Activated CD4-positive, alpha-beta T cell treated with anti-CD3 and anti-CD28 coated beads for 36 hours (primary cell): ENCODE measurements at regions not wholly inside any gene's neighbourhood (a gene's known extent, or its start where the extent isn't known, plus 50 kb on each side); places are given as distances from the start of the nearest gene placed in this dataset.
"Not testable (repeated sequence)": the region's sequence is repeated elsewhere in the genome, so short reads cannot be mapped to it uniquely, and the experiment has no call there.

ENCODE experiments used
- ATAC-seq: fragments of 200-7000 bp; cut with Tn5 transposase; one replicate; pipeline ENCODE4 v1.10.0; 2021; ENCODE audit warnings: mild to moderate bottlenecking, moderate library complexity
- CTCF ChIA-PET: fragments of 350-600 bp; sonication (Branson Sonifier 250); formaldehyde crosslinking; loops from one replicate; lab custom pipeline; 2021; ENCODE audit warnings: antibody characterized with exemption; lab: Charles Lee
- POLR2A ChIA-PET: fragments of 350-600 bp; sonication (Branson Sonifier 250); formaldehyde crosslinking; loops from one replicate; lab custom pipeline; 2021; ENCODE audit warnings: antibody characterized with exemption, inconsistent platforms; lab: Charles Lee
- DNase-seq: peaks from one replicate; pipeline ENCODE4 v3.0.0-alpha.2; 2020
- H3K27ac Mint-ChIP-seq: one replicate; pipeline ENCODE4 v1.8.0; 2021; ENCODE audit warnings: mixed read lengths
- H3K27me3 Mint-ChIP-seq: one replicate; pipeline ENCODE4 v1.8.0; 2021; ENCODE audit warnings: mixed read lengths
- H3K36me3 Mint-ChIP-seq: one replicate; pipeline ENCODE4 v1.8.0; 2021; ENCODE audit warnings: low read depth, mixed read lengths
- H3K4me1 Mint-ChIP-seq: one replicate; pipeline ENCODE4 v1.8.0; 2021; ENCODE audit warnings: mixed read lengths
- H3K4me3 Mint-ChIP-seq: one replicate; pipeline ENCODE4 v1.8.0; 2021; ENCODE audit warnings: mild to moderate bottlenecking, moderate library complexity, mixed read lengths
- H3K9me3 Mint-ChIP-seq: one replicate; pipeline ENCODE4 v1.8.0; 2021; ENCODE audit warnings: low read depth, mixed read lengths
- intact Hi-C, 2 experiments: fragments of 100-400 bp; cut with DNase I in 1 of 2; cut with micrococcal nuclease in 1 of 2; formaldehyde crosslinking; loops; one replicate each; pipeline versions ENCODE4 v1.14.2 to v1.15.1; 2022 to 2024; cut with DNase I, micrococcal nuclease

- no peaks in the 10 kb centered on the region for H3K36me3 Mint-ChIP-seq
- no peaks in the 10 kb centered on the region for H3K9me3 Mint-ChIP-seq
- POLR2A ChIA-PET = no interaction called here
- CTCF ChIA-PET = interaction anchor here (3.1 kb wide), 1 partner anchor 9 kb away, joined by 10 read pairs; no protein-coding TSS in a partner anchor
- no peak overlapping the region for H3K27ac Mint-ChIP-seq
- no peak overlapping the region for H3K4me3 Mint-ChIP-seq
- DNase-seq (no peak), ATAC-seq (no peak)
- intact Hi-C loops = no loop called here
- H3K4me1 Mint-ChIP-seq = no peaks in the 10 kb centered on the region
- H3K27me3 Mint-ChIP-seq = peaks cover 24% of the 10 kb centered on the region
Observed at GRCh38 chr6:165841153-165841558, 178.1 kb upstream of the PDE10A start.

- ChIA-PET CTCF (interaction anchor here (0.6 kb wide), 1 partner anchor 12 kb away, joined by 3 read pairs; no protein-coding TSS in a partner anchor), POLR2A (no interaction called here)
- H3K4me1 Mint-ChIP-seq = no peaks in the 10 kb centered on the region
- intact Hi-C loops = no loop called here
- DNase-seq = no peak
- H3K27ac Mint-ChIP-seq = no peak overlapping the region
- H3K27me3 Mint-ChIP-seq = peaks cover 23% of the 10 kb centered on the region
- H3K9me3 Mint-ChIP-seq = no peaks in the 10 kb centered on the region
- no peak for ATAC-seq
- H3K36me3 Mint-ChIP-seq = no peaks in the 10 kb centered on the region
- no peak overlapping the region for H3K4me3 Mint-ChIP-seq
Observed at GRCh38 chr6:165837948-165838745, 175.1 kb upstream of the PDE10A start.

GRCh38 chr6:165836648-165837047 lies 173.6 kb upstream of the PDE10A start:
- H3K9me3 Mint-ChIP-seq, H3K4me3 Mint-ChIP-seq, H3K36me3 Mint-ChIP-seq, DNase-seq, CTCF ChIA-PET, ATAC-seq, intact Hi-C loops, H3K27ac Mint-ChIP-seq, POLR2A ChIA-PET, H3K4me1 Mint-ChIP-seq: not testable (repeated sequence)
- peaks cover 29% of the 10 kb centered on the region for H3K27me3 Mint-ChIP-seq

- Mint-ChIP-seq H3K27me3 (peaks cover 32% of the 10 kb centered on the region), H3K9me3 (no peaks in the 10 kb centered on the region), H3K27ac (no peak overlapping the region), H3K36me3 (no peaks in the 10 kb centered on the region), H3K4me1 (peaks cover 10% of the 10 kb centered on the region), H3K4me3 (no peak overlapping the region)
- DNase-seq = no peak
- intact Hi-C loops = no loop called here
- POLR2A ChIA-PET = no interaction called here
- no peak for ATAC-seq
- CTCF ChIA-PET = interaction anchor here (1.9 kb wide), 1 partner anchor 16 kb away, joined by 9 read pairs; no protein-coding TSS in a partner anchor
Observed at GRCh38 chr6:165835410-165835851, 172.4 kb upstream of the PDE10A start.

GRCh38 chr6:165834613-165835259 lies 171.7 kb upstream of the PDE10A start:
- no peaks in the 10 kb centered on the region for H3K9me3 Mint-ChIP-seq
- DNase-seq (no peak), ATAC-seq (no peak)
- peaks cover 31% of the 10 kb centered on the region for H3K27me3 Mint-ChIP-seq
- ChIA-PET CTCF (interaction anchor here (1.9 kb wide), 1 partner anchor 16 kb away, joined by 9 read pairs; no protein-coding TSS in a partner anchor), POLR2A (no interaction called here)
- no peak overlapping the region for H3K27ac Mint-ChIP-seq
- peaks cover 10% of the 10 kb centered on the region for H3K4me1 Mint-ChIP-seq
- H3K36me3 Mint-ChIP-seq = no peaks in the 10 kb centered on the region
- no peak overlapping the region for H3K4me3 Mint-ChIP-seq
- intact Hi-C loops = no loop called here

GRCh38 chr6:165833355-165833754 lies 170.3 kb upstream of the PDE10A start:
- intact Hi-C loops = no loop called here
- peaks cover 10% of the 10 kb centered on the region for H3K4me1 Mint-ChIP-seq
- no peaks in the 10 kb centered on the region for H3K9me3 Mint-ChIP-seq
- ATAC-seq = no peak
- DNase-seq = no peak
- CTCF ChIA-PET = interaction anchor here (0.6 kb wide), 1 partner anchor 305 kb away, joined by 3 read pairs; no protein-coding TSS in a partner anchor
- POLR2A ChIA-PET = no interaction called here
- H3K36me3 Mint-ChIP-seq = no peaks in the 10 kb centered on the region
- H3K27me3 Mint-ChIP-seq = peaks cover 26% of the 10 kb centered on the region
- H3K27ac Mint-ChIP-seq = no peak overlapping the region
- no peak overlapping the region for H3K4me3 Mint-ChIP-seq

GRCh38 chr6:165831812-165832510 lies 168.9 kb upstream of the PDE10A start:
- Mint-ChIP-seq H3K27me3 (peaks cover 30% of the 10 kb centered on the region), H3K9me3 (no peaks in the 10 kb centered on the region), H3K27ac (no peak overlapping the region), H3K4me3 (no peak overlapping the region), H3K36me3 (no peaks in the 10 kb centered on the region), H3K4me1 (peaks cover 10% of the 10 kb centered on the region)
- intact Hi-C loops = no loop called here
- ATAC-seq (no peak), DNase-seq (no peak)
- ChIA-PET CTCF (interaction anchor here (0.8 kb wide), 1 partner anchor 12 kb away, joined by 3 read pairs; no protein-coding TSS in a partner anchor), POLR2A (no interaction called here)

- peaks cover 10% of the 10 kb centered on the region for H3K4me1 Mint-ChIP-seq
- ChIA-PET CTCF (no interaction called here), POLR2A (no interaction called here)
- DNase-seq (no peak), ATAC-seq (no peak)
- H3K4me3 Mint-ChIP-seq = no peak overlapping the region
- no peak overlapping the region for H3K27ac Mint-ChIP-seq
- H3K27me3 Mint-ChIP-seq = peaks cover 28% of the 10 kb centered on the region
- intact Hi-C loops = no loop called here
- no peaks in the 10 kb centered on the region for H3K36me3 Mint-ChIP-seq
- no peaks in the 10 kb centered on the region for H3K9me3 Mint-ChIP-seq
Observed at GRCh38 chr6:165830761-165831160, 167.7 kb upstream of the PDE10A start.

GRCh38 chr6:165829376-165829775 lies 166.3 kb upstream of the PDE10A start:
- ATAC-seq = no peak
- POLR2A ChIA-PET = no interaction called here
- H3K27me3 Mint-ChIP-seq = peaks cover 24% of the 10 kb centered on the region
- DNase-seq = no peak
- no peaks in the 10 kb centered on the region for H3K36me3 Mint-ChIP-seq
- CTCF ChIA-PET = no interaction called here
- no peaks in the 10 kb centered on the region for H3K9me3 Mint-ChIP-seq
- no peak overlapping the region for H3K27ac Mint-ChIP-seq
- no peak overlapping the region for H3K4me3 Mint-ChIP-seq
- peaks cover 10% of the 10 kb centered on the region for H3K4me1 Mint-ChIP-seq
- intact Hi-C loops = no loop called here

- DNase-seq (no peak), ATAC-seq (no peak)
- intact Hi-C loops = no loop called here
- no peaks in the 10 kb centered on the region for H3K9me3 Mint-ChIP-seq
- H3K4me3 Mint-ChIP-seq = no peak overlapping the region
- CTCF ChIA-PET = no interaction called here
- H3K27ac Mint-ChIP-seq = no peak overlapping the region
- peaks cover 4% of the 10 kb centered on the region for H3K4me1 Mint-ChIP-seq
- H3K27me3 Mint-ChIP-seq = peaks cover 12% of the 10 kb centered on the region
- H3K36me3 Mint-ChIP-seq = no peaks in the 10 kb centered on the region
- POLR2A ChIA-PET = no interaction called here
Observed at GRCh38 chr6:165827190-165827518, 164.1 kb upstream of the PDE10A start.

- ChIA-PET CTCF (no interaction called here), POLR2A (no interaction called here)
- no peak overlapping the region for H3K4me3 Mint-ChIP-seq
- ATAC-seq = no peak
- H3K27me3 Mint-ChIP-seq = peaks cover 10% of the 10 kb centered on the region
- H3K27ac Mint-ChIP-seq = no peak overlapping the region
- H3K36me3 Mint-ChIP-seq = no peaks in the 10 kb centered on the region
- H3K4me1 Mint-ChIP-seq = peaks cover under 1% of the 10 kb centered on the region
- no peak for DNase-seq
- H3K9me3 Mint-ChIP-seq = no peaks in the 10 kb centered on the region
- intact Hi-C loops = no loop called here
Observed at GRCh38 chr6:165826487-165827189, 163.6 kb upstream of the PDE10A start.
